Keratinocyte (primary cell): ENCODE measurements at regions not wholly inside any gene's neighbourhood (a gene's known extent, or its start where the extent isn't known, plus 50 kb on each side); places are given as distances from the start of the nearest gene placed in this dataset.

Experiments used
- DNase-seq: peaks from one replicate; pipeline ENCODE4 v3.0.0-alpha.2; 2011; ENCODE audit warnings: low read depth, missing footprints, low spot score
- FAIRE-seq: peaks from 2 replicates; lab custom pipeline; 2011; peaks lifted over from hg19 to GRCh38; lab: Jason Lieb, UNC
- H2AFZ ChIP-seq: 2 replicates; pipeline ENCODE4 v1.6.0; 2012; ENCODE audit warnings: low read length, control low read depth, inconsistent platforms; ENCODE audit not compliant: control insufficient read depth
- H3K27ac ChIP-seq: 2 replicates; pipeline ENCODE4 v1.5.1; 2011; ENCODE audit warnings: low read length; ENCODE audit not compliant: control insufficient read depth, insufficient read depth
- H3K27me3 ChIP-seq: 3 replicates; pipeline ENCODE4 v1.6.0; 2011; ENCODE audit warnings: low read length; ENCODE audit not compliant: control insufficient read depth, insufficient read depth; ENCODE audit errors: extremely low read depth
- H3K36me3 ChIP-seq, 2 experiments: 2 replicates in 1 of 2; 3 replicates in 1 of 2; pipeline ENCODE4 v1.5.1; 2011; ENCODE audit warnings: low read length in 2 of 2, mild to moderate bottlenecking in 1 of 2; ENCODE audit not compliant: control insufficient read depth in 2 of 2, insufficient read depth in 2 of 2; ENCODE audit errors: extremely low read depth in 1 of 2
- H3K4me1 ChIP-seq: 3 replicates; pipeline ENCODE4 v1.5.1; 2011; ENCODE audit warnings: low read length; ENCODE audit not compliant: control insufficient read depth, insufficient read depth; ENCODE audit errors: extremely low read depth
- H3K4me2 ChIP-seq: 3 replicates; pipeline ENCODE4 v1.6.0; 2011; ENCODE audit warnings: low read depth, low read length; ENCODE audit not compliant: control insufficient read depth, insufficient read depth; ENCODE audit errors: extremely low read depth
- H3K4me3 ChIP-seq, 3 experiments: fragments of 200-600 bp in 1 of 3; sonication (generic) in 1 of 3; 2 replicates in 2 of 3; 3 replicates in 1 of 3; pipeline ENCODE4 v1.5.1; 2011 to 2016; ENCODE audit warnings: low read length in 3 of 3, mild to moderate bottlenecking in 3 of 3, control low read depth in 2 of 3, inconsistent platforms in 1 of 3, low read depth in 1 of 3, mixed read lengths in 1 of 3, mixed run types in 1 of 3, moderate library complexity in 1 of 3; ENCODE audit not compliant: control insufficient read depth in 2 of 3, insufficient read depth in 2 of 3; ENCODE audit errors: extremely low read depth in 1 of 3
- H3K79me2 ChIP-seq: 2 replicates; pipeline ENCODE4 v1.6.0; 2012; ENCODE audit warnings: low read length; ENCODE audit not compliant: control insufficient read depth, insufficient read depth
- H3K9ac ChIP-seq: 3 replicates; pipeline ENCODE4 v1.6.0; 2011; ENCODE audit warnings: low read length; ENCODE audit not compliant: control insufficient read depth, insufficient read depth; ENCODE audit errors: extremely low read depth
- H3K9me1 ChIP-seq: 3 replicates; pipeline ENCODE4 v1.6.0; 2011; ENCODE audit warnings: low read length; ENCODE audit not compliant: control insufficient read depth, insufficient read depth; ENCODE audit errors: extremely low read depth
- H3K9me3 ChIP-seq: 2 replicates; pipeline ENCODE4 v1.5.1; 2012; ENCODE audit warnings: low read depth, low read length; ENCODE audit not compliant: control insufficient read depth
- H4K20me1 ChIP-seq: 3 replicates; pipeline ENCODE4 v1.6.0; 2011; ENCODE audit warnings: low read length; ENCODE audit not compliant: control insufficient read depth, insufficient read depth; ENCODE audit errors: extremely low read depth
- CTCF ChIP-seq, 3 experiments: IDR thresholded peaks in 1 of 3; conservative IDR thresholded peaks in 1 of 3; optimal IDR thresholded peaks in 1 of 3; 2 replicates in 2 of 3; 3 replicates in 1 of 3; pipeline versions ENCODE3 to v1.5.1; 2011; ENCODE audit warnings: low read length in 3 of 3, mild to moderate bottlenecking in 3 of 3, moderate library complexity in 2 of 3, control low read depth in 1 of 3, inconsistent platforms in 1 of 3; ENCODE audit not compliant: insufficient read depth in 2 of 3; ENCODE audit errors: extremely low read depth in 1 of 3
- EZH2 ChIP-seq: IDR thresholded peaks from one replicate; pipeline ENCODE4 v1.6.1; 2012; ENCODE audit warnings: inconsistent platforms, mild to moderate bottlenecking, low read length, moderate library complexity
- dilution Hi-C: fragments of 300-500 bp; cut with MboI; formaldehyde crosslinking; loops from one replicate; pipeline ENCODE4 v1.7.0; 2020; ENCODE audit warnings: low sequenced_read_pairs; ENCODE audit not compliant: extremely low pct_ligation_motif_present

- no peak overlapping the region for H3K9ac ChIP-seq
- H3K9me1 ChIP-seq: no peaks in the 10 kb centered on the region
- H2AFZ ChIP-seq: no peak overlapping the region
- no peak for TF ChIP-seq EZH2
- peaks cover 11% of the 10 kb centered on the region for H3K4me1 ChIP-seq
- DNase-seq (no peak), FAIRE-seq (no peak)
- dilution Hi-C loops: no loop called here
- no peaks in the 10 kb centered on the region for H3K27me3 ChIP-seq
- no peaks in the 10 kb centered on the region for H3K79me2 ChIP-seq
- peaks cover 0 to under 1% of the 10 kb centered on the region in 2 experiments for H3K36me3 ChIP-seq
- no peaks in the 10 kb centered on the region for H4K20me1 ChIP-seq
- H3K9me3 ChIP-seq: no peaks in the 10 kb centered on the region
- no peak overlapping the region for H3K4me2 ChIP-seq
- no peak overlapping the region for H3K4me3 ChIP-seq
- H3K27ac ChIP-seq: no peak overlapping the region
Measured at GRCh38 chr5:96285823-96286222, 147.2 kb downstream of the PCSK1 start.

GRCh38 chr5:96284727-96285389 is 148.2 kb downstream of the PCSK1 start:
- no peaks in the 10 kb centered on the region for H3K9me1 ChIP-seq
- H3K4me1 ChIP-seq: peaks cover 19% of the 10 kb centered on the region
- dilution Hi-C loops: no loop called here
- TF ChIP-seq EZH2 (no peak), CTCF (optimal IDR thresholded peaks at IDR 0.05 in 1 of 3, IDR thresholded peaks at IDR 0.05 in 1 of 3, conservative IDR thresholded peaks at IDR 0.05 in 1 of 3; ENCODE audit: extremely low read depth in 1 of 3, insufficient read depth in 2 of 3, low read length in 3 of 3) (no peak)
- DNase-seq (no peak), FAIRE-seq (peak; percentile 9)
- no peaks in the 10 kb centered on the region for H3K9me3 ChIP-seq
- H3K9ac ChIP-seq: no peak overlapping the region
- H3K4me3 ChIP-seq: no peak overlapping the region
- no peaks in the 10 kb centered on the region for H3K79me2 ChIP-seq
- no peak overlapping the region for H3K4me2 ChIP-seq
- no peak overlapping the region for H3K27ac ChIP-seq
- H3K27me3 ChIP-seq: no peaks in the 10 kb centered on the region
- H4K20me1 ChIP-seq: no peaks in the 10 kb centered on the region
- no peak overlapping the region for H2AFZ ChIP-seq
- H3K36me3 ChIP-seq: no peaks in the 10 kb centered on the region

GRCh38 chr5:96283589-96283988 is 149.5 kb downstream of the PCSK1 start:
- no peaks in the 10 kb centered on the region for H3K27me3 ChIP-seq
- no peaks in the 10 kb centered on the region for H3K9me3 ChIP-seq
- dilution Hi-C loops: no loop called here
- H3K79me2 ChIP-seq: no peaks in the 10 kb centered on the region
- no peak overlapping the region for H3K27ac ChIP-seq
- no peak for TF ChIP-seq CTCF (optimal IDR thresholded peaks at IDR 0.05 in 1 of 3, IDR thresholded peaks at IDR 0.05 in 1 of 3, conservative IDR thresholded peaks at IDR 0.05 in 1 of 3; ENCODE audit: extremely low read depth in 1 of 3, insufficient read depth in 2 of 3, low read length in 3 of 3)
- TF ChIP-seq EZH2: no peak
- no peaks in the 10 kb centered on the region for H3K9me1 ChIP-seq
- H3K4me1 ChIP-seq: peaks cover 29% of the 10 kb centered on the region
- H3K36me3 ChIP-seq: no peaks in the 10 kb centered on the region
- no peak overlapping the region for H2AFZ ChIP-seq
- no peak overlapping the region for H3K4me2 ChIP-seq
- no peak overlapping the region for H3K9ac ChIP-seq
- FAIRE-seq: no peak
- H3K4me3 ChIP-seq: no peak overlapping the region
- H4K20me1 ChIP-seq: no peaks in the 10 kb centered on the region
- no peak for DNase-seq
